Activated T-helper 1 cell treated with anti-CD3 and anti-CD28 coated beads, Interleukin-12 subunit alpha, Interleukin-12 subunit beta, Interleukin-2, Interleukin-4 antibody, amounts not matched to agents 30 ng/mL and 10 ng/mL and 1 ng/mL, durations not matched to agents 14 hours and 24 hours and 36 hours (primary cell): ENCODE measurements at regions not wholly inside any gene's neighbourhood (a gene's known extent, or its start where the extent isn't known, plus 50 kb on each side); places are given as distances from the start of the nearest gene placed in this dataset.
"Not testable (repeated sequence)": the region's sequence is repeated elsewhere in the genome, so short reads cannot be mapped to it uniquely, and the experiment has no call there.

Source experiments
- DNase-seq: peaks from one replicate; pipeline ENCODE4 v3.0.0; 2021; ENCODE audit warnings: low spot score
- H3K27ac Mint-ChIP-seq: one replicate; pipeline ENCODE4 v1.8.0; 2021; ENCODE audit warnings: mild to moderate bottlenecking, mixed read lengths
- H3K27me3 Mint-ChIP-seq: one replicate; pipeline ENCODE4 v1.8.0; 2022; ENCODE audit warnings: mild to moderate bottlenecking, moderate library complexity, mixed read lengths; ENCODE audit not compliant: insufficient read depth
- H3K36me3 Mint-ChIP-seq: one replicate; pipeline ENCODE4 v1.8.0; 2021; ENCODE audit warnings: low read depth, mixed read lengths
- H3K4me1 Mint-ChIP-seq: one replicate; pipeline ENCODE4 v1.8.0; 2021; ENCODE audit warnings: low read depth, mixed read lengths
- H3K4me3 Mint-ChIP-seq: one replicate; pipeline ENCODE4 v1.8.0; 2021; ENCODE audit warnings: mild to moderate bottlenecking, moderate library complexity, mixed read lengths
- H3K9me3 Mint-ChIP-seq: one replicate; pipeline ENCODE4 v1.8.0; 2021; ENCODE audit warnings: mixed read lengths
- intact Hi-C: fragments of 100-400 bp; cut with micrococcal nuclease; formaldehyde crosslinking; loops from one replicate; pipeline ENCODE4 v1.15.1; 2024

DNA sequence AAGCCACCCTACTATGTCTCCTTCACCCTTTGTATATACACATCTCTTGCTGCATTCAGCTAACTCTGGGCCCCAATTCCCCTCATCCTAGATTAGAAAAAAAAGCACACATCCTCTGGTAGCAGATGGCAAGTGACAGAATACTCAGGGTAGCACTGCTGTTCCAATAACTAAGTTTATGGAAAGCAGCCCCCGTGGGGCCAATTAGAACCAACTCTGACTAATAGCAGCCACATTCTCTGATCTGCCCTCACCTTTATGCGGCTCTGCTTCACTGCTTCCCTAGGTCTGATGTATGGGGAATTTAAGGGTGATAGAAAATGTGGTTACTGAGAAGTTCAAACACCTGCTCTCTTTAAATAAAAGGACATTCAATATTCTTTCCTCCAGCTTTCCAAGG, 74.9 kb upstream of the SETMAR start:
- no peak overlapping the region for H3K27ac Mint-ChIP-seq
- H3K27me3 Mint-ChIP-seq, result peaks cover 2% of the 10 kb centered on the region
- H3K4me3 Mint-ChIP-seq, result no peak overlapping the region
- H3K4me1 Mint-ChIP-seq, result no peaks in the 10 kb centered on the region
- no peak for DNase-seq
- H3K9me3 Mint-ChIP-seq, result no peaks in the 10 kb centered on the region
- intact Hi-C loops, result no loop called here
- no peaks in the 10 kb centered on the region for H3K36me3 Mint-ChIP-seq

DNA sequence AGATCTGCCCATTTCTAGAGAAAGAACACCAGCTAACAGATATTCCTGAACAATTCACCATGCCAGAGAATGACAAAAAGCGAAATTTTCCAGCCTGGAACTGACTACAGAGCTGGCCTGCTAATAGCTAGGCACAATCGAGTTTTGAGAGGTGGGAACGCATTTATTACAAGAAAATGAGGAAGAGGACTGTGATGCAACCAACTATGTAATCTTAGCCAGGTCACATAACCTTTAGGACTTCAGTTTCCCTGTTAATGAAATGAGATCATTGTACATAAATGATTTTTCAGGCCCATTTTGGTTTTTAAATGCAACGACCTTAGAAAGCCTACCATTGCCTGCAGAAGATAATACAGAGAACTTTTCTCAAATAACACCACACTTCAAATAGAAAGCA, 72.1 kb upstream of the SETMAR start:
- Mint-ChIP-seq H3K27me3 (peaks cover 2% of the 10 kb centered on the region), H3K4me1 (no peaks in the 10 kb centered on the region), H3K9me3 (no peaks in the 10 kb centered on the region), H3K4me3 (no peak overlapping the region), H3K27ac (no peak overlapping the region), H3K36me3 (no peaks in the 10 kb centered on the region)
- intact Hi-C loops, result no loop called here
- DNase-seq, result no peak

DNA sequence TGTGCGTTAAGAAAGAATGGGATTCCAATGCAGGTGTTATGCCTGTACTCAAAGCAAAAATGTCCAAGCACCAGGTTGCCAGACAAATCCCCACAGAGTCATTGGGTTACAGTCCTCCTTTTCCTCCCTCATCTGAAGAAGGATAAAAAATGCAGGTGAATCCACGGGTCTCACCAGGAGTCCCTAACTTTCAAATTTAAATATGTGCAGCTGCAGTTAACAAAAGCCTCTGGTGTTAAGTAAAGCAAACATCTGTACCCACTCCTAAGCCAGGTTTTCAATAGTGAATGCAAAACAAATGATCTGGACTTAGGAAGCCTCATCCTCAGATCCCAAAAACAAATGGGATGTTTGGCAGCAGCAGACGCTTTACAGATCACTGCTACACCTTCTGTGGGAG, 70.4 kb upstream of the SETMAR start:
- no peak for DNase-seq
- no peaks in the 10 kb centered on the region for H3K9me3 Mint-ChIP-seq
- peaks cover 2% of the 10 kb centered on the region for H3K27me3 Mint-ChIP-seq
- intact Hi-C loops, result no loop called here
- no peak overlapping the region for H3K27ac Mint-ChIP-seq
- no peaks in the 10 kb centered on the region for H3K4me1 Mint-ChIP-seq
- H3K36me3 Mint-ChIP-seq, result no peaks in the 10 kb centered on the region
- no peak overlapping the region for H3K4me3 Mint-ChIP-seq

DNA sequence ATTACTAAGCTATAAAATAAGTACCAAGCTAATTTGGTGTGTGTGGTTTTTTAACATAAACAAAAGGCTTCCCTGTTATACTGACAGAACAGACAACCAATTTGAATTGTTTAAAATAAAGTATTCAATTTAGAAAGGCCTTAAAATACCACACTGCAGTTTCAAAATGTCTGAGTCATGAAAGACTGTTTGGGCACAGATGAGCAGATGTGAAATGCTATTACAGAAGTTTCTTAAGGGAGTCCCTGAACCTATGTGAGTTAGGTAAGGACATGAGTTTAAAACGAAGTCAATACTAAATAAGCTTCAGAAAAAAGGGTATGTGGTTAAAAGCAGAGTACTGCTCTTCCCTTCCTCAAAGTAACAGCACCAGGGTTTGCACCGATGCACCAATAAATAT, 69.7 kb upstream of the SETMAR start:
- no peaks in the 10 kb centered on the region for H3K4me1 Mint-ChIP-seq

DNA sequence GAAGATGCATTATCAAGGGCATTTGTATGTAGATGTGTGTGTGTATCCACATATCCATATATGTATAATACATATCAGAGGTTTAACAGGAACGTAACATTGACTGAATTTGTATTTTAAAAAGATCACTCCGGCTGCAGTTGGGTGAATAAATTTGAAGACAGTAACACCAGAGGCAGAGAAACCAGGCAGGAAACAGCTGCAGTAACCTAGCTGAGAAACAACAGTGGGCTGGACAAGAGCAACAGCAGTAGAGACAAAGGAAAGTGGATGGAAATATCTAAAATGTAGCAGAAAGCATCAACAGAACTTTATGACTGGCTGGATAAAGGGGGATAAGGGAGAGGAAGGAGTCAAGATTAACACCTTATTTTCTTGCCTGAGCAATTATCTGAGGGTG, 68.3 kb upstream of the SETMAR start:
- no peaks in the 10 kb centered on the region for H3K9me3 Mint-ChIP-seq

More for the DNA sequence above, 69.7 kb upstream of the SETMAR start:
- peaks cover 2% of the 10 kb centered on the region for H3K27me3 Mint-ChIP-seq
- no peak overlapping the region for H3K4me3 Mint-ChIP-seq
- H3K36me3 Mint-ChIP-seq, result no peaks in the 10 kb centered on the region
- intact Hi-C loops, result no loop called here
- DNase-seq, result no peak
- H3K9me3 Mint-ChIP-seq, result no peaks in the 10 kb centered on the region
- H3K27ac Mint-ChIP-seq, result no peak overlapping the region

DNA sequence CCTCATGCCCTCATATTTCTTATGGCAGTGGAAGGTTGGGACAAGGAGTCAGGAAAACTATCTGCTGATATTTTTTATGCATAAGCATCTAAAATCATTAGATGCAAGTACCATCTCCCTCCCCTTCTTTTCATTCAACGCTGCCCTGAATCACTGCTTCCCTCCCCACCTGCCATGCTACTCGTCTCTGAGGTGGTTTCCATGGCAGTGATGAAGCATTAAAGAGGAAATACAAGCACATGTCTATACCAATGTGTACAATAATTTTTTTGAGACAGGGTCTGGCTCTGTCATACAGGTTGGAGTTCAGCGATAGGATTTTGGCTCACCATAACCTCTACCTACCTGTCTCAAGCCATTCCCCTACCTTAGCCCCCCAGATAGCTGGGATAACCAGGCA, 67.5 kb upstream of the SETMAR start:
- Mint-ChIP-seq H3K4me3 (no peak overlapping the region), H3K27ac (no peak overlapping the region), H3K27me3 (peaks cover 2% of the 10 kb centered on the region), H3K36me3 (no peaks in the 10 kb centered on the region), H3K4me1 (no peaks in the 10 kb centered on the region), H3K9me3 (no peaks in the 10 kb centered on the region)
- DNase-seq, result no peak
- intact Hi-C loops, result no loop called here

More for the DNA sequence above, 68.3 kb upstream of the SETMAR start:
- no peak overlapping the region for H3K27ac Mint-ChIP-seq
- no peaks in the 10 kb centered on the region for H3K4me1 Mint-ChIP-seq
- intact Hi-C loops, result no loop called here
- H3K36me3 Mint-ChIP-seq, result no peaks in the 10 kb centered on the region
- H3K4me3 Mint-ChIP-seq, result no peak overlapping the region
- no peak for DNase-seq
- H3K27me3 Mint-ChIP-seq, result peaks cover 2% of the 10 kb centered on the region

DNA sequence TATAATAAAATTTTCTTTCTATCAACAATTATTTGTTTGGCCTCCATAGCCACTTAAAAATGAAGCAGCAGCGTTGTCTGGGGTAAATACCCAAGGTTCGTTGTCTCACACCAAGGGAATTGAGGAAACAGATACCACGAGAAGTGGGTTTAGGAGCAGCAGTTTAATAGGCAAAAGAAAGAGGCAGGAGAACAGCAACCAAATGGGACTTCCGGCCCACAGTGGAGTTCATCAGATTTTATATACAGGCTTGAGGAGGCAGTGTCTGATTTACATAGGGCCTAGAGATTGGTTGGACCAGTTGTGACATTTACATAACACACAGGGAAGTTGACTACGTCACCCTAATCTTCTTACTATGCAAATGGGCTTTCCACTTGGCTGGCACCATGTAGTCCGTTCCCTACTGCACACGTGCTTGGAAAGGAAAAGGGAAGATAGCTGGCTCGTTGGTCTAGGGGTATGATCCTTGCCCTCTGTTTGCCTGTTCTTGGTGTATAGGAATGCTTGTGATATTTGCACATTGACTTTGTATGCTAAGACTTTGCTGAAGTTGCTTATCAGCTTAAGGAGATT, 61.5 kb upstream of the SETMAR start:
- H3K4me1 Mint-ChIP-seq, result no peaks in the 10 kb centered on the region
- no peak overlapping the region for H3K27ac Mint-ChIP-seq
- H3K4me3 Mint-ChIP-seq, result no peak overlapping the region
- intact Hi-C loops, result no loop called here
- DNase-seq, result no peak
- H3K9me3 Mint-ChIP-seq, result no peaks in the 10 kb centered on the region
- H3K36me3 Mint-ChIP-seq, result no peaks in the 10 kb centered on the region
- H3K27me3 Mint-ChIP-seq, result no peaks in the 10 kb centered on the region

DNA sequence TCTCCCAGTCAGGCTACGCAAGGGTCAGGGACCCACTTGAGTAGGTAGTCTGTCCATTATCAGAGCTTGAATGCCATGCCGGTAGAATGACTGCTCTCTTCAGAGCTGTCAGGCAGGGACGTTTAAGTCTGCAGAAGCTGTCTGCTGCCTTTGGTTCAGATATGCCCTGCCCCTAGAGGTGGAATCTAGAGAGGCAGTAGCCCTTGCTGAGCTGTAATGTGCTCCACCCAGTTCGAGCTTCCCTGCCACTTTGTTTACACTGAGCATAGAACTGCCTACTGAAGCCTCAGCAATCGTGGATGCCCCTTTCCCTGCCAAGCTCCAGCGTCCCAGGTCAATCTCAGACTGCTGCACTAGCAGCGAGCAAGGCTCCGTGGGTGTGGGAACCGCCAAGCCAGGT, 57.5 kb upstream of the SETMAR start:
- H3K36me3 Mint-ChIP-seq, result no peaks in the 10 kb centered on the region
- H3K4me3 Mint-ChIP-seq, result no peak overlapping the region
- intact Hi-C loops, result no loop called here
- no peak for DNase-seq
- H3K9me3 Mint-ChIP-seq, result no peaks in the 10 kb centered on the region
- H3K27me3 Mint-ChIP-seq, result no peaks in the 10 kb centered on the region
- no peak overlapping the region for H3K27ac Mint-ChIP-seq
- H3K4me1 Mint-ChIP-seq, result no peaks in the 10 kb centered on the region

DNA sequence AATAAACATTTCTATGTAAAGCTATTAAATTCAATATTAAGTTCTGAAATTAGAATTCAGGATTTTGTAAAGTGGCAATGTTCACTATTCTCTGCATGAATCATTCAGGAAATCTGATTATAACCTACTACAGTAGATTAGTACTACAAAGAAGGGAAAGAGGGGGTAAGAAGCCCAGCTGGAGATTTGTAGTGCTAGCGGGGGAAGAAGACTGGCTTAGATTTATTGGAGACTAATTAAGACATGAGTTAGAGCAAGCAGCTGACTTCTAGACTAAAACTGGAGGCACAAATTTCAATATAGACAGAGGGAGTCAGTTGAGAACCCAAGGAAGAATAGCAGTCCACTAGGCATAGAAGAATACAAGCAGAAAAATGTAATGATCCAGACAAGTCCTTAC, 55.8 kb upstream of the SETMAR start:
- Mint-ChIP-seq H3K27me3 (no peaks in the 10 kb centered on the region), H3K27ac (no peak overlapping the region), H3K36me3 (no peaks in the 10 kb centered on the region), H3K9me3 (no peaks in the 10 kb centered on the region), H3K4me3 (no peak overlapping the region), H3K4me1 (no peaks in the 10 kb centered on the region)
- intact Hi-C loops, result no loop called here
- no peak for DNase-seq

DNA sequence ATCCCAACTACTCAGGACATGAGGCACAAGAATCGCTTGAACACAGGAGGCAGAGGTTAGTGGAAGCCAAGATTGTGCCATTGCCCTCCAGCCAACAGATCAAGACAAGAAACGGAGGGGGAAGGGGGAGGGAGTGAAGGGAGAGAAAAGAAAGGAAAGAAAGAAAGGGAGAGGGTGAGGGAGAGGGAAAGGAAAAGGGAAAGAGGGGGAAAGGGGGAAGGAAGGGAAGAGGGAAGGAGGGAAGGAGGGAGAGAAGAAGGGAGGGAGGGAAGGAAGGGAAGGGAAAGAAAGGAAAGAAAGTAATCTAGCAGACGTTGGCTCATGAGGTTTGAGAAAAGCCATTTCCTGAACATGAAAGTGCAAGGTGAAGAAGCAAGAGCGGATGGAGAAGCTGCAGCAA, 53.1 kb upstream of the SETMAR start:
- intact Hi-C loops, result no loop called here
- Mint-ChIP-seq H3K9me3 (no peaks in the 10 kb centered on the region), H3K27me3 (no peaks in the 10 kb centered on the region), H3K4me3 (no peak overlapping the region), H3K27ac (no peak overlapping the region), H3K4me1 (no peaks in the 10 kb centered on the region), H3K36me3 (no peaks in the 10 kb centered on the region)
- DNase-seq, result no peak

DNA sequence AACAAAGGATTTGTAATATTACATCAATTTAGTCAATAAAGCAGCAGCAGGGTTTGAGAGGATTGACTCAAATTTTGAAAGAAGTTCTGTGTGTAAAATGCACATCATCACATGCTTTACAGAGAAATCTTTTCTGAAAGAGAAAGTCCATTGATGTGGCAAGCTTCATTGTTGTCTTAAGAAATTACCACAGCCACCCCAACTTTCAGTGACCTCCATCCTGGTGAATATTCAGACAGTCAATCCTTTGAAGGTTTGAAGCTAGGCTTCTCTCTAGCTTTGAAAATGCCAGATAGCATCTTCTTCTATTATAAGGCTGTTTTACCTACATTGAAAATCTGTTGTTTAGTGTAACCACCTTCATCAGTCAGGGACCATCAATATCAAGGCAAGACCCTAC, 51.8 kb upstream of the SETMAR start:
- DNase-seq, result no peak
- no peak overlapping the region for H3K4me3 Mint-ChIP-seq
- H3K9me3 Mint-ChIP-seq, result no peaks in the 10 kb centered on the region
- H3K27me3 Mint-ChIP-seq, result no peaks in the 10 kb centered on the region
- no peak overlapping the region for H3K27ac Mint-ChIP-seq
- H3K36me3 Mint-ChIP-seq, result no peaks in the 10 kb centered on the region
- intact Hi-C loops, result no loop called here
- no peaks in the 10 kb centered on the region for H3K4me1 Mint-ChIP-seq

DNA sequence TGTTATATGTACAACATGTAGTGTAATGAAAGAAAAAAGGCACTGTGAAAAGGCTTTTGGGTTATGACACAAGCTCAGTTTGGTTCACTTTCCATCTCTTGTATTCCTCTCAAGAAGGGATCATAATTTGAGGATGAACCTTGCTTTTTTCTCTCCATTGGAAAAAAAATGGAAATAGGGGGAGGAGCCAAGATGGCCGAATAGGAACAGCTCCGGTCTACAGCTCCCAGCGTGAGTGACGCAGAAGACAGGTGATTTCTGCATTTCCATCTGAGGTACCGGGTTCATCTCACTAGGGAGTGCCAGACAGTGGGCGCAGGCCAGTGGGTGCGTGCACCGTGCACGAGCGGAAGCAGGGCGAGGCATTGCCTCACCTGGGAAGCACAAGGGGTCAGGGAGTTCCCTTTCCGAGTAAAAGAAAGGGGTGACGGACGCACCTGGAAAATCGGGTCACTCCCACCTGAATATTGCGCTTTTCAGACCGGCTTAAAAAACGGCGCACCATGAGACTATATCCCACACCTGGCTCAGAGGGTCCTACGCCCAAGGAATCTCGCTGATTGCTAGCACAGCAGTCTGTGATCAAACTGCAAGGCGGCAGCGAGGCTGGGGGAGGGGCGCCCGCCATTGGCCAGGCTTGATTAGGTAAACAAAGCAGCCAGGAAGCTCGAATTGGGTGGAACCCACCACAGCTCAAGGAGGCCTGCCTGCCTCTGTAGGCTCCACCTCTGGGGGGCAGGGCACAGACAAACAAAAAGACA, 49.9 kb upstream of the SETMAR start:
- H3K4me1 Mint-ChIP-seq, H3K4me3 Mint-ChIP-seq, H3K36me3 Mint-ChIP-seq, DNase-seq, H3K27me3 Mint-ChIP-seq, H3K9me3 Mint-ChIP-seq, H3K27ac Mint-ChIP-seq, intact Hi-C loops: not testable (repeated sequence)
